ENCODE measurements at regions not wholly inside any gene's neighbourhood (a gene's known extent, or its start where the extent isn't known, plus 50 kb on each side); places are given as distances from the start of the nearest gene placed in this dataset.
"Not testable (repeated sequence)": the region's sequence is repeated elsewhere in the genome, so short reads cannot be mapped to it uniquely, and the experiment has no call there.

DNA sequence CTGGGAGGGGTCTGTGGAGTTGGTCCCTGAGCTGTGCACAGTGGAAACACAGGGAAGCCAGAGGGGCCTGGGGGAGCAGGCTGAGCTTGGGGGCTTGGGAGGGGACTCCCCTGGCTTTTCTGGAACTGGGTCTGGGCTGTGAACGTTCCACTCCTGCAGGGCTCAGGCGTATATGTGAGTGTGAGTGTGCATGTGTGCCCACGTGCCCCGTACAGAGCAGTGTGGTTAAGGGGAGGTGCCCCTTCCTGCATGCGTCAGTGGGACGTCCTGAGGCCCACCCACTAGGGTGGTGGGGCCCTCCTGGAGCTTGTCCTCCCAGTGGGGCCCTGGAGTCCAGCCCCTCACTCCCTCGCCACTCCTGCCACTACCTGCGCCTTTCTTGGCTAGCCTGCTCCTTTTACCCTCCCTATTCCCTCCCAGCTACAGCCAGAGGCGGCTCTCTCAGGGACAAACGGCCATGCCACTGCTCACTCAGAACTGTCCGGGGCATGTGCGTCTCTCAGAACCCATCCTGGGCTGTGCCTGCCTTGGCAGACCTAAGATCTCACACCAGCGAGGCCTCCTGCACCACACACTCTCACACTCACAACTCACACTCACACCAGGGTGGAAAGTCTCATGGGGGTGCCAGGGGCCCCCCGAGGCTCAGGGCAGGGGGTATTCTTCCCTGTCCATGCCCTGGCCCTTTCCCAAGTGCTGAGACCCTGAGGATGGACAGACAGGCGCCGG is 59.9 kb downstream of the TMEM121 start:
- TF ChIP-seq, protein P1, sequence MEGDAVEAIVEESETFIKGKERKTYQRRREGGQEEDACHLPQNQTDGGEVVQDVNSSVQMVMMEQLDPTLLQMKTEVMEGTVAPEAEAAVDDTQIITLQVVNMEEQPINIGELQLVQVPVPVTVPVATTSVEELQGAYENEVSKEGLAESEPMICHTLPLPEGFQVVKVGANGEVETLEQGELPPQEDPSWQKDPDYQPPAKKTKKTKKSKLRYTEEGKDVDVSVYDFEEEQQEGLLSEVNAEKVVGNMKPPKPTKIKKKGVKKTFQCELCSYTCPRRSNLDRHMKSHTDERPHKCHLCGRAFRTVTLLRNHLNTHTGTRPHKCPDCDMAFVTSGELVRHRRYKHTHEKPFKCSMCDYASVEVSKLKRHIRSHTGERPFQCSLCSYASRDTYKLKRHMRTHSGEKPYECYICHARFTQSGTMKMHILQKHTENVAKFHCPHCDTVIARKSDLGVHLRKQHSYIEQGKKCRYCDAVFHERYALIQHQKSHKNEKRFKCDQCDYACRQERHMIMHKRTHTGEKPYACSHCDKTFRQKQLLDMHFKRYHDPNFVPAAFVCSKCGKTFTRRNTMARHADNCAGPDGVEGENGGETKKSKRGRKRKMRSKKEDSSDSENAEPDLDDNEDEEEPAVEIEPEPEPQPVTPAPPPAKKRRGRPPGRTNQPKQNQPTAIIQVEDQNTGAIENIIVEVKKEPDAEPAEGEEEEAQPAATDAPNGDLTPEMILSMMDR (IDR thresholded peaks at IDR 0.05) = not testable (repeated sequence)
- not testable (repeated sequence) for TF ChIP-seq ZFX (IDR thresholded peaks at IDR 0.05; ENCODE audit: borderline replicate concordance)

Data from 22Rv1 (cell line).